ENCODE measurements at regions not wholly inside any gene's neighbourhood (a gene's known extent, or its start where the extent isn't known, plus 50 kb on each side); places are given as distances from the start of the nearest gene placed in this dataset.
"Not testable (repeated sequence)": the region's sequence is repeated elsewhere in the genome, so short reads cannot be mapped to it uniquely, and the experiment has no call there.

DNA sequence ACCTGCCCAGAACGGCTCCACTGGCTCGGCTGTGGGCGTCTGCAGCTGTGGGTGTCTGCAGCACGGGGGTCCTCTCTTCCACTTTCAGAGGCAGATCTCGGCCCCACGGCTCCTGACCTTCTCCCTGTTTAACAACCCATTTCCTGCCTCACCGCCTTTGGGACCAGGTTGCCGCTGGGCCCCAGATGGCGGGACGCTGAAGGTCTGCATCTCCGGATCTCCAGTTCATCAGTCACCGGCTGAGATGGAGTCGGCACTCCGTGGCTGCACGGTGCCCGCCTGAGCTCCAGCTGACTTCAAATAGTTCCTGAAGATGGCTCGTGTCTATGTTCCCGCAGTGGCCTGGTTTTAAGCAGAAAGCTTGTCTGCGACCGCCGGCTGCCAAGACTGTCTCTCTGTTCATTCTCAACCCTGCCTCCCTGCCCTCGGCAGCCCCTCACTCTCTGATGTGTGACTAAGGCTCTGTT, 475.9 kb downstream of the BRD1 start:
- no peak for DNase-seq

DNA sequence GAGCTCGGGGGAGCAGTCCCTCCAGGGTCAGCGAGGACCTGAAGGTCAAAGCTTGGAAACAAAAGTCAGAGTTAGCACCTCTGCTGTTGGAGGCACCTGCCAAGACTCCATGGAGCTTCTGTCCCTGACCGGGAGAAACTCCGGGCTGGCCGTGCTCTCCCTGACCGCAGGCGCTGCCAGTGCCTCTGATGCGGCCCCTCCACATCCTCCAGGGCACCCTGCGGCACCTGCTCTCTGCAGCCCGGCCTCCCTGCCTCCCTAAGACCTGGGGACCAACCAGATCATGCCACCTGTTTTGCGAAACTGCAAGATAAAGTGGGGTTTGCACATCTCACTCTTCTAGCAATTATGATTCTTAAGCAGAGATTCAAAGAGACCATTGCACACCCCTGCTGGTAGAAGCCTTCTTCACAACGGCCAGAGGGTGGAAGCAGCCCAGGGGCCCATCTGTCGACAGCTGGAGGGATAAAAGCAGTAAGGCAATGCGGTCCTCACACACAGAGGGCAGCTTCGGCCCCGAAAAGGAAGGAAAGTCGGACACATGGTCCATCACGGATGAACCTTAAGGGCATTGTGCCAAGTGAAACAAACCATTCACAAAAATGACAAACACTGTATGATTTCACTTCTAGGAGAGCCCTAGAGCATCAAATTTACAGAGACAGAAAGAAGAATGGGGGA, 477.1 kb downstream of the BRD1 start:
- DNase-seq, result no peak

GRCh38 chr22:49349841-49350381, 477.8 kb downstream of the BRD1 start:
- DNase-seq, result no peak

GRCh38 chr22:49349181-49349835, 478.4 kb downstream of the BRD1 start:
- no peak for DNase-seq

DNA sequence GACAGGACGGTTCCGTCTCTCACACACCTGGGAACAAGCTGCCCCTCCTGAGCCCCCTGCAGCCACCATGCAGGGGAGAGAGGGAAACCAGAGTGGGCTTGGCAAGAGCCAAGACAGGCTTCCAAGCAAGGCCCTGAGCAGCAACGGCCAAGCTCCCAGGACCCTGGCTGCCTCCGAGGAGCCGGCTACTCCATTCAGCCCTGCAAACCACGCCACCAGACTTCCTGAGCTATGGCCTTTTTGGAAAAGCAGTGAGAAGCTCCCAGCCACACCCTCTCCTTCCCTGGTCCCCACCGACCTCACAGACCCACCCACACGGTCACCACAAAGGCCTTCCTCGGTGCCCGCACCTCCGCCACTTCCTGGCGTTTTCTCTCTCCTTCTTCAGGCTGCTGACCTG, 479.0 kb downstream of the BRD1 start:
- DNase-seq, result no peak

GRCh38 chr22:49347376-49347775, 480.3 kb downstream of the BRD1 start:
- no peak for DNase-seq

GRCh38 chr22:49345896-49346295, 481.8 kb downstream of the BRD1 start:
- DNase-seq, result no peak

DNA sequence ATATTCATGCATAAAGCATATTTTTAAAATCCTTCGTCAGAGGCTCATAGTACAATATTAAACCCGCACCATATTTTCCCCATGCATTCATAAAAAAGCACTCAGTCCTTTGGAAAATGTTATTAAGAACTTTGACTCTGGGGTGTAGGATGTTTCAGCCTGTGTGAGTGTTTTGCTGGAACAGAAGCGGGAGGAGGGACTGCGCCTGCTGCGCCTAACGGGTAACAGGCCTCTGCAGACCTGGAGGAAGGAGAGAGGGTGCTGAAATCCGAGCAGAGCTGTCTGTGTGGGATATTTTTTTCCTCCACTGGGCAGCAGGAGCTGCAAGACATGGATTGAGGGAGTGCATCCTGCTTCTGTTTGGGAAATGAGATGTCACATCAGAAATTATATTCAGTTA, 483.0 kb downstream of the BRD1 start:
- no peak for DNase-seq

DNA sequence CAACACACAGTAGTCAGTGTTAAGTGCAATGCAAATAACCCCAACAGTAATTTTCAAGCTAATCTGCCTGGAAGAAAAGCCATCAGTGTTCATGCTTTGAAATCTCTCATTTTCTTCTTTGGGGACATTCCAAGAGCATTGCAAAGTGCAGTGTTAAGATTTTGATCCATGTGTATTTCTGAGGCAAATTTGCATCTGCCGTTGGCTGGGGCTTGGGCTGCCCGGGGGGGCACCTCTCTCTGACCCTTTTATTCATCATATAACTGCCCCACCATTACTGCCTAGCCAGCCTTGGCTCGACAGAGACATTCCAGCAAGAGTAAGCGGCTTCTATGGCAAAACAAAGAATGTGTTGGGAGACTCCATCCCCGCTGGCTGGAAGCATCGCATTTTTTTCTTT, 483.5 kb downstream of the BRD1 start:
- DNase-seq, result no peak

GRCh38 chr22:49340406-49340805, 487.3 kb downstream of the BRD1 start:
- DNase-seq, result no peak

GRCh38 chr22:49336483-49336882, 491.2 kb downstream of the BRD1 start:
- not testable (repeated sequence) for DNase-seq

- no peak for DNase-seq
Measured at GRCh38 chr22:49334976-49335375, 492.7 kb downstream of the BRD1 start.

GRCh38 chr22:49334449-49334789, 493.3 kb downstream of the BRD1 start:
- no peak for DNase-seq

- DNase-seq, result no peak
Measured at GRCh38 chr22:49333206-49333605, 494.5 kb downstream of the BRD1 start.

- DNase-seq, result no peak
Measured at GRCh38 chr22:49332691-49333090, 495.0 kb downstream of the BRD1 start.

DNA sequence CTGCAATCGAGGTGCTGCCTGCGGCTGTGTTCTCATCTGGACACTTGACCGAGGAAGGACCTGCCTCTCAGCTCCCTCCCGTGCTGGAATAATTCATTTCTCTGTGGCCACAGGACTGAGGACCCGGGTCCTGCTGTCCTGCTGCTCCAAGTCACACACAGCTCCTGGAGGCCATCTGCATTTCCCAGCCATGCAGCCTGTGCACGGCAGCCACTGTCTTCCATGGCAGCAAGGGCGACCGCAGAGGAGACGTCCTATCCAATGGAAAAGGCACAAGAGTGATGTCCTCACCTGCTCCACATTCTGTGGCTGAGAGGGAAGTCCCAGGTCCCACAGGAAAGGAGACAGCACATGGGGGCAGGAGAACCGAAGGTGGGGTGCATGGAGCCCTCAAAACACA, 495.8 kb downstream of the BRD1 start:
- DNase-seq, result no peak

DNA sequence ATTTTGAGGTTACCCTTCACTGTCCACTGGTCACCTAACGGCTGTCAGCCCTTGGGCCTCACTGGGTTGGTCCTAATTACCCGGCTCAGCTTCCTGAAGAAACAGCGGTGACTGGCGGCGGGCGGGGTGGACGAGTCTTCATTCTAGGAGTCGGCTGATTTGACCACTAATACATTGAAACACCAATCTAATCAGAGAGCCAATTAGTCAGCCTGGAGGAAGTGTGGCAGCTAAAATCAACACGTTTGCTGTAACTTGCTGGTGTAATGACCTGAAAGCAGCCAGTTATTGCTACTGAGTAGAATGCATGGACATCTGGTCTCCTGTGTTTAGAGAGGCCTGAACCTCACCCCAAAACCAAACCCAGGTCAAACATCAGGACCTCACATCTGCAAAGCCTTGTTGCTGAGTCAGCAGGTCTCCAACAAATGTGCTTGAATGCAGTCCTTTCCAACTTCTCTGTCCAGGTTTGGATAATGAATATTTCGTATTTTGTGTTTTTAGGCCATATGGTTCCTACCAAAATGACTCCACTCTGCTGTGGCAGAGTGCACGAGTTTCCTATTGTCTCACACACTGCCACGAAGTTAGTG, 496.4 kb downstream of the BRD1 start:
- DNase-seq, result no peak

DNA sequence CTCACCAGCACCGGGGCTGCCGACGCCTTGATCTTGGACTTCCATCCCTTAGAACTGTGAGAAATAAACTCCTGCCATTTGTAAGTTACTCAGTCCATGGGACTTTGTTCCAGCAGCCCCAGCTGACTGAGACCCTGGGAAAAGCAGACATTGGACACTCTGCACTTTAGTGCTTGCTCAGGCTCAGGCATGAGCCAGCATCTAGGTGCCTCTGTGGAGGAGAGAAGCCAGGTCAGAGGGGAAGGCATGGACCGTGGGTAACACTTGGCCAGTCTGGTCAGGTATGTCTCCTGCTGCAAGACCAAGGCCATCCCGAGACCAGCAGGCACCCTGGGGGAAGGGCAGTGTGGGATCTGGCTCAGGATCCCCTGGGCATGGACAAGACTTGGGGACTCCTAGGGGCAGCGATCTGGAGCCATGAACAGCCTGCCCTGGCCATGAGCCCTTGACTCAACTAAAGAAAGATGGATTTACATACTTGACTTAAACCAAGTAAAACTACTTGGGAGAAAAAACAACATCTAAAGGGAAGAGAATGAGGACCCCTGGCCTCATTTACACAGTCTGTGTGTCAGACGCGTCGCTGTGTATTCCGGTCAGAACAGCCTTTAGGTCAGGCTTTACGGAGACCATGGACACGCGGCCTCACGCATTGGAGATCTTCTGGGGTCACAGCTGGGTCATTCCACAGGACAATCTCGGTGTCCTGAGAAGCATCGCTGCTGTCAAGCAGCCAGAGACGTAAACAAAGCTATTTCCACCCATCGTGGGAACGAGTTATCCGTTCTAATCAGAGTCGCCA, 497.1 kb downstream of the BRD1 start:
- DNase-seq, result no peak

DNA sequence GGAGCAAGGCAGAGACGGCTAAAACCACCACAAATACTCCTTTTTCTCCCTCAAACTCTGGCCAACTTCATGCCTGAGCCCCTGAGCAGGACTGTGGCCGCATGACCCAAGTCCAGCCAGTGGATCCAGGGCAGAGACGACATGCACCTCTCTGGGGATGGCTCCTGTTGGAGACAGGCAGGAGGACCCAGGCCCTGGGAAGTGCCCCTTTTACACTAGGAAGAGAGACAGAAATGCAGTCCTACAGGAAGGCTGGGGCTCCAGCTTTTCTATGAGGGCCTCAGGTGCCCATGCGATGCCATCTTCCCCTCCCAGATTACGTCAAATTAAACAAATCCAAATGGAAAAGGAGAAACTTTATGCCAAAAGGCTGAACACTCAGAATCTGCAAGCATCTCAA, 498.0 kb downstream of the BRD1 start:
- no peak for DNase-seq

- no peak for DNase-seq
Measured at GRCh38 chr22:49328630-49329405, 498.9 kb downstream of the BRD1 start.

DNA sequence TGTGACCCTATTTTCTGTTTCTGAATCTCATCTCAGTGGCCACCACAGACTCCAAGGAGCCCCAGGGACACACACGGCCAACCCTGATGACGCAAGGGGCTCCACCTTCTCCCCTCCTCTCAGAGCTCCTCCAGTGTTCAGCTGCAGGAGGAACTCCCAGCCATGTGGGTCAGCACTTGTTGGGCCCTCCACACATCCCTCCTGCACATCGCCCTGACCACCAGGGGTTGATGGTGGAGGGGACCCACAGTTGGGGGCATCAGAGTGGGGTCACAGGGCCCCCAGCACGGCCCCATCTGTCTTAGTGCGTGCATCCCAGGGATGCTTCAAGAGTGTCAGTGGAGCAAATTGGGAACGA, 499.6 kb downstream of the BRD1 start:
- DNase-seq, result no peak
